ENCODE measurements at regions not wholly inside any gene's neighbourhood (a gene's known extent, or its start where the extent isn't known, plus 50 kb on each side); places are given as distances from the start of the nearest gene placed in this dataset.

DNA sequence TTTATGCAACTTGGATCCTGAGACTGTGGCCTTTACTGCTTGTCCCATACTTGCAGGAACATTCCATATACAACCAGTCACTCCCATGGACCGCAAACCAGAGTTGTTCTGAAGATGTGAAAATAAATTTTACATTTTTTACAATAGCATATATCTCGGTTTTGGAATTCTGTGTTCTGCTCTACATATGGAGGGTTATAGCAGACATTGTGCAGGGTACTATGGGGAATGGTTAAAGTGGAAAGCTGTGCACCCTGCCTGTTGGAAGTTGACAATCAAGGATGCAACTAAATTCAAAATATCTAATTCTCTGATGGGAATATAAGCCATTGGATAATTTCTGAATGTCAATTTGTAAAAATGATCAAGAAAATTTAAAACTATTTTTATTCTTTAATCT is 603.3 kb downstream of the RAB28 start:
- DNase-seq: no peak
- TF ChIP-seq, protein P1, sequence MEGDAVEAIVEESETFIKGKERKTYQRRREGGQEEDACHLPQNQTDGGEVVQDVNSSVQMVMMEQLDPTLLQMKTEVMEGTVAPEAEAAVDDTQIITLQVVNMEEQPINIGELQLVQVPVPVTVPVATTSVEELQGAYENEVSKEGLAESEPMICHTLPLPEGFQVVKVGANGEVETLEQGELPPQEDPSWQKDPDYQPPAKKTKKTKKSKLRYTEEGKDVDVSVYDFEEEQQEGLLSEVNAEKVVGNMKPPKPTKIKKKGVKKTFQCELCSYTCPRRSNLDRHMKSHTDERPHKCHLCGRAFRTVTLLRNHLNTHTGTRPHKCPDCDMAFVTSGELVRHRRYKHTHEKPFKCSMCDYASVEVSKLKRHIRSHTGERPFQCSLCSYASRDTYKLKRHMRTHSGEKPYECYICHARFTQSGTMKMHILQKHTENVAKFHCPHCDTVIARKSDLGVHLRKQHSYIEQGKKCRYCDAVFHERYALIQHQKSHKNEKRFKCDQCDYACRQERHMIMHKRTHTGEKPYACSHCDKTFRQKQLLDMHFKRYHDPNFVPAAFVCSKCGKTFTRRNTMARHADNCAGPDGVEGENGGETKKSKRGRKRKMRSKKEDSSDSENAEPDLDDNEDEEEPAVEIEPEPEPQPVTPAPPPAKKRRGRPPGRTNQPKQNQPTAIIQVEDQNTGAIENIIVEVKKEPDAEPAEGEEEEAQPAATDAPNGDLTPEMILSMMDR (IDR thresholded peaks at IDR 0.05): no peak
- Histone ChIP-seq H3K27me3 (no peaks in the 10 kb centered on the region), H3K4me3 (no peak overlapping the region), H3K27ac (no peak overlapping the region), H3K4me1 (no peaks in the 10 kb centered on the region), H3K36me3 (no peaks in the 10 kb centered on the region), H3K9me3 (no peaks in the 10 kb centered on the region)
- intact Hi-C loops (cut with DNase I): no loop called here
- ATAC-seq: no peak

DNA sequence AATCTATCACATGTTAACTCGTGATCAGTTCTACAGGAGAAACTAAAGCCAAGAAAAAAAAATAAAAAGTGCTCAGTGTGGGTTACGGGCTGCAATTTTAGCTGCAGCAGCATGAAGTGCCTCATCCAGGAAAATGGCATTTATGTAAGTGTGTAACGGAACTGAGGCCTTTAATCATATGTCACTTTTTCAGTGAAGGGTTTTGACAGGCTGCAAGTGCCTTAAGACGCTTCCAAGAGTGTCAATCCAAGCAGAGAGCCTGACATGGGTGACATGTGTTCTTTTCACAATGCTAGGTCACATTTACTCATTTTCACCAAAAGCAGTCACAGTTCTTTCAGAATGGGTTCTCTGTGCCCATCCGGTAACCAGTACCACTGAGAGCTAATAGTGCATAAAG is 604.6 kb downstream of the RAB28 start:
- intact Hi-C loops (cut with DNase I): no loop called here
- Histone ChIP-seq H3K27ac (no peak overlapping the region), H3K27me3 (no peaks in the 10 kb centered on the region), H3K36me3 (no peaks in the 10 kb centered on the region), H3K4me1 (no peaks in the 10 kb centered on the region), H3K4me3 (no peak overlapping the region), H3K9me3 (no peaks in the 10 kb centered on the region)
- TF ChIP-seq, protein P1 (IDR thresholded peaks at IDR 0.05): no peak
- no peak for ATAC-seq
- DNase-seq: no peak

DNA sequence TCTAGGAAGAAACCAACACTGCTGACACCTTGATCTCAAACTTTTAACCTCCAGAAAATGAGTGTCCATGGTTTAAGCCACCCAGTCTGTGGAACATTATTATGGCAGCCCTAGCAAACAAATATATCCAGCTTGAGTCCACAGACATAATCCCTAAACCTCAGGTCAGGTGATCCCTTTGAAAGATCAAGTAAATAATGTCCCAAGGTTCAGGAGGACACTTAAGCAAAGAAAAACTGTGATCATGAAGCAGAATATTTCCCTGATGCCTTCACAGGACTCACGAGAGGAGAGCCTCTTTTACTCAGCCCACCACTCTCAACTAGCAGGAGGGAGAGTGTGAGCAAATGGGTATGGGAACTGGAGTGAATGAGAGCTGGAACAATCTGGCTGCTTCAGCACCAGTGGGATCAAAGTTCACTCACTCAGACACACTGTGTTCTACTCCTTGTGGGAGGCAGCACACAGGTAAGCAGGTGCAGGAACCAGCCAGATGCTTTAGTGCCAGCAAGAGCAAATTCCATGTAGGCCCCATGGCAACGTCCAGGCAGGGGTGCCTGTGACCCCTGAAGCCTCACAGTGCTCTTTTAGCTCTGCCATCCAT is 608.4 kb downstream of the RAB28 start:
- Histone ChIP-seq H3K27ac (no peak overlapping the region), H3K4me1 (no peaks in the 10 kb centered on the region), H3K36me3 (no peaks in the 10 kb centered on the region), H3K9me3 (no peaks in the 10 kb centered on the region), H3K27me3 (no peaks in the 10 kb centered on the region), H3K4me3 (no peak overlapping the region)
- DNase-seq (no peak), ATAC-seq (no peak)
- intact Hi-C loops (cut with DNase I): no loop called here
- TF ChIP-seq, protein P1 (IDR thresholded peaks at IDR 0.05): no peak

DNA sequence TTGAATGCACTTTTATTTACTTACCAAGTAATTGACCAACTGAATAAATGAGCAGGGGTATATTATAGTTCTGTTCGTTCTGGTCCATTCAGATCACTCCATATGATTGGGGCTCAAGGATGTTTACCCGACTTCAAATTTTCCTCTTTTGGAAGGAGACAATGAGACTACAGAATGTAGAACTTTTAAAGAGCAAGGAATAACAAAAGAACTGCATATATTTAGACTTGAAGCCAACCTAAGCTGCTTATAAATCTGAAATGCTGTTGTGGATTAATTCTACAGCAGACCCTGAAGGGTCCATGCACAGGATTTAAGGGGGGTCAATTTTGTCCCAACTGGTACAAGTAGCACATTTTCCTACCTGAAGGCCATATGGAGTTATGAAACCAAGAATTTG is 610.8 kb downstream of the RAB28 start:
- no peak for ATAC-seq
- Histone ChIP-seq H3K4me3 (no peak overlapping the region), H3K27ac (no peak overlapping the region), H3K4me1 (no peaks in the 10 kb centered on the region), H3K27me3 (no peaks in the 10 kb centered on the region), H3K9me3 (no peaks in the 10 kb centered on the region), H3K36me3 (no peaks in the 10 kb centered on the region)
- DNase-seq: no peak
- intact Hi-C loops (cut with DNase I): no loop called here
- TF ChIP-seq, protein P1 (IDR thresholded peaks at IDR 0.05): no peak

DNA sequence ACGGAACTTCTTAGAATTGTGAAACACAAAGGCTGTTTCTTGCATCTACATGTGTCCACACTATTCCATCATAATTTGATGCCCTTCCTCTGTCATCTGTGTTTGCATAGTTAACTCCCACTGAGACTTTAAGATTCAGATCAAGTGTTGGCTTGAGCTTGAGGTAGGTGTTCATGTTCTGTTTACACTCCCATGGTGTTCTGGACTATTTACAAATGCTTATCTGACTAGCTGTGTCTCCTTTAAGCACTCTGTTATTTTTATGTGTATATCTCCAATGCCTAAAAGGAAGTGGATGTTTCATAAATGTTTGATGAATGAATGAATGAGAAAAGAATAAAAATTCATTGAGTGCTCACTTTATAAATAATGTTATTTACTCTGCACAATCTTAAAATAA is 622.7 kb downstream of the RAB28 start:
- Histone ChIP-seq H3K9me3 (no peaks in the 10 kb centered on the region), H3K36me3 (no peaks in the 10 kb centered on the region), H3K27me3 (no peaks in the 10 kb centered on the region), H3K4me1 (no peaks in the 10 kb centered on the region), H3K27ac (no peak overlapping the region), H3K4me3 (no peak overlapping the region)
- intact Hi-C loops (cut with DNase I): no loop called here
- TF ChIP-seq, protein P1 (IDR thresholded peaks at IDR 0.05): no peak
- no peak for DNase-seq
- ATAC-seq: no peak

Measured in upper lobe of right lung (tissue), 1 donor.